ENCODE measurements at regions not wholly inside any gene's neighbourhood (a gene's known extent, or its start where the extent isn't known, plus 50 kb on each side); places are given as distances from the start of the nearest gene placed in this dataset.

DNA sequence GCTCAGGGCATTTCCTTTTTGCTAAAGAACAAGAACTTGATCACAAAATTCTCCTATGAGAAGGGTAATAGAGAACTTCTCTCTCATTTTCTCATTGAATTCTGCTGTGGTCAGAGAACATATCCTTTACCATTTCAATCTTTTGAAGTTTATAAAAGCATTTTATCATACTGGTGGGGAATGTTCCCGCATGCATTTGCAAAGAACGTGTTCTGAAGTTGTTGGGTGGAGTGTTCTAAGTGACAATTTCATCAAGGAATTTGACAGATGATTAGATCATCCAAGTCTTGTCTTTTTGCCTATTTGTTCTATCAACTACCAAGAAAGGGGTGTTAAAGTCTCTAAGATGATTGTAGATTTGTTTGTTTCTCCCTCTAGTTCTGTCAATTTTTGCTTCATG lies 163.4 kb upstream of the FREM1 start:
- Histone ChIP-seq H3K4me3 (no peak overlapping the region), H3K27me3 (no peaks in the 10 kb centered on the region), H3K27ac (no peak overlapping the region), H3K4me1 (no peaks in the 10 kb centered on the region), H3K9me3 (no peaks in the 10 kb centered on the region), H3K36me3 (ENCODE audit: low read depth, missing control alignments) (no peaks in the 10 kb centered on the region)
- intact Hi-C loops (cut with DNase I; ENCODE audit: low total_unique reads), result no loop called here
- 69 to 89% methylated on average over 2 of the region's 2 CpGs for WGBS, 2 donors
- TF ChIP-seq, protein P1, sequence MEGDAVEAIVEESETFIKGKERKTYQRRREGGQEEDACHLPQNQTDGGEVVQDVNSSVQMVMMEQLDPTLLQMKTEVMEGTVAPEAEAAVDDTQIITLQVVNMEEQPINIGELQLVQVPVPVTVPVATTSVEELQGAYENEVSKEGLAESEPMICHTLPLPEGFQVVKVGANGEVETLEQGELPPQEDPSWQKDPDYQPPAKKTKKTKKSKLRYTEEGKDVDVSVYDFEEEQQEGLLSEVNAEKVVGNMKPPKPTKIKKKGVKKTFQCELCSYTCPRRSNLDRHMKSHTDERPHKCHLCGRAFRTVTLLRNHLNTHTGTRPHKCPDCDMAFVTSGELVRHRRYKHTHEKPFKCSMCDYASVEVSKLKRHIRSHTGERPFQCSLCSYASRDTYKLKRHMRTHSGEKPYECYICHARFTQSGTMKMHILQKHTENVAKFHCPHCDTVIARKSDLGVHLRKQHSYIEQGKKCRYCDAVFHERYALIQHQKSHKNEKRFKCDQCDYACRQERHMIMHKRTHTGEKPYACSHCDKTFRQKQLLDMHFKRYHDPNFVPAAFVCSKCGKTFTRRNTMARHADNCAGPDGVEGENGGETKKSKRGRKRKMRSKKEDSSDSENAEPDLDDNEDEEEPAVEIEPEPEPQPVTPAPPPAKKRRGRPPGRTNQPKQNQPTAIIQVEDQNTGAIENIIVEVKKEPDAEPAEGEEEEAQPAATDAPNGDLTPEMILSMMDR (IDR thresholded peaks at IDR 0.05), result no peak
- no peak for TF ChIP-seq POLR2A (IDR thresholded peaks at IDR 0.05)
- DNase-seq, result no peak

DNA sequence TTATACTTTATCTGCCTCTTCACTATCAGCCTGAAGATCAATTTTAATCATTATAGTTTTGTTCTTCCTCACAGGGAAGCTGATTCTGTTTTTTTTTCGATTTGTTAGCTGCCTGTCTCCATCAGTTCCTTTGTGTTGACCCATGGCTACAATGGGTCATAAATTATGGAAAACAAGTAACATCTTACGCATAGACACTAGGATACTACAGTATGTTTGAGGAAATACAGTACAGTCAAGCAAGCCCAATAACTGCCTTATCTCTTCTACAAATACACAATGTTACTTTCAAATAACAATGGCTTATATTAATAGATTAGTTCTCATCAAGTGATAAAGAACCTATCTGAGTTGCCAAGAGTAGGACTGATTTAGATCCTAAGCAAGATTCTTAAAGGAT lies 160.5 kb upstream of the FREM1 start:
- Histone ChIP-seq H3K4me1 (no peaks in the 10 kb centered on the region), H3K27ac (no peak overlapping the region), H3K4me3 (no peak overlapping the region), H3K9me3 (no peaks in the 10 kb centered on the region), H3K36me3 (ENCODE audit: low read depth, missing control alignments) (no peaks in the 10 kb centered on the region), H3K27me3 (no peaks in the 10 kb centered on the region)
- TF ChIP-seq, protein P1 (IDR thresholded peaks at IDR 0.05), result no peak
- no peak for TF ChIP-seq POLR2A (IDR thresholded peaks at IDR 0.05)
- DNase-seq, result no peak
- intact Hi-C loops (cut with DNase I; ENCODE audit: low total_unique reads), result no loop called here
- 62 to 69% methylated on average over 2 of the region's 2 CpGs for WGBS, 2 donors

DNA sequence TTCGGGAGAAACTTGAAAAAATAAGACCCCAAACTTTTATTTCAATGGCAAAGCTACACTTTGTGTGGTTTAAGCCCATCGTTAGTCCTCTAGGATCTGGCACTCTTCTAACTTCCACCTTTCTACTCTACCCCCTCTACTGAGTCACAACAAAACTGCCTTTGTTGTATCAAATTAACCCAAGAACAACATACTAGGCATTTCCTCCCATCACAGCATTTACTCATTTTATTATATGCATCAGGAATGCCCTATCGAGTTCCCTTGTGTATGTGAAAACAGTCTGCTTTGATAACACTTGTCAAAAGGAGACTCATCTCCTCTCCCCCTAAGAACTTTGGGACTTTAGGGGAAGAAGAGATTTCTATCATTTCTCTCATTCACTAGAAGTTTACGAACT lies 158.9 kb upstream of the FREM1 start:
- H3K36me3 ChIP-seq (ENCODE audit: low read depth, missing control alignments), result no peaks in the 10 kb centered on the region
- DNase-seq, result no peak
- no peak overlapping the region for H3K4me3 ChIP-seq
- no peaks in the 10 kb centered on the region for H3K4me1 ChIP-seq
- no peaks in the 10 kb centered on the region for H3K9me3 ChIP-seq
- intact Hi-C loops (cut with DNase I; ENCODE audit: low total_unique reads), result no loop called here
- no peaks in the 10 kb centered on the region for H3K27me3 ChIP-seq
- no peak overlapping the region for H3K27ac ChIP-seq
- 62 to 74% methylated on average over 4 of the region's 4 CpGs for WGBS, 2 donors
- no peak for TF ChIP-seq POLR2A (IDR thresholded peaks at IDR 0.05)
- TF ChIP-seq, protein P1 (IDR thresholded peaks at IDR 0.05), result no peak

DNA sequence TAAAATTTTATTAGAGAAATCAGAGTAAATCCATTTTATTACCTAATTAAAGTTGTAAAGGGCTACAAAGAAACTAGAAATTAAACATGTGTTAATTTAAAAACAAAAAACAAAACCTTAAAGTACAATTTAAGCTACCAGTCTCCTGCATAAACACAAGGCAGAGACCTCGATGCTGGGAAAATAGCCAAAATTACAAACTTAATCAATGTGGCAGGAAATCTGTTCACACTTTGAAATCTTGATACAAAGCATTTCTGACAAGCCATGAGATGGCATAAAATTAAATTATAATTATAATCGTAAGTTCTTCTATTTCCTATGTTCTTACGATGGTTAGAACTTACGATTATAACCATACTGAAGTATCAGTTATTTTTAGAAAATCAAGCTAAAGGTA lies 158.0 kb upstream of the FREM1 start:
- Histone ChIP-seq H3K27me3 (no peaks in the 10 kb centered on the region), H3K27ac (no peak overlapping the region), H3K4me1 (no peaks in the 10 kb centered on the region), H3K4me3 (no peak overlapping the region), H3K36me3 (ENCODE audit: low read depth, missing control alignments) (no peaks in the 10 kb centered on the region), H3K9me3 (no peaks in the 10 kb centered on the region)
- WGBS, 2 donors, result 73 to 77% methylated on average over 4 of the region's 4 CpGs
- no peak for TF ChIP-seq POLR2A (IDR thresholded peaks at IDR 0.05)
- TF ChIP-seq, protein P1 (IDR thresholded peaks at IDR 0.05), result no peak
- intact Hi-C loops (cut with DNase I; ENCODE audit: low total_unique reads), result no loop called here
- DNase-seq, result no peak

DNA sequence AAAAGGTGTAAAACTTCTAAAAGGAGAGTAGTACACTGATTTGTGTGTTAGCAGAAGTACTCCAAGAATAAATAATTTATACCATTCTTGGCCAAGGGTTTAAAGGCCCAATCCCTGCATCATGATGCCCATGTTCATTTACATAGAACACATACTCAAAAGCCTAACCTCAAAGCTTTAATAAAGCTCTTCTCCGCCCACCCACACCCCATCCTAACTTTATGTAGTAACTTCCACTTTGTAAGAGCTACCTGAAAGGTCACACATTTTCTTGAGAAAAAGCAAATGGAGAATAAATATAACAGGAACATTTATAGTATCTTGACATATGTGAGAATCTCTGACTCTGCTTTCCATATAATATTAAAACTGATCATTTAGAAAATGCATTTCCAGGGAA lies 148.8 kb upstream of the FREM1 start:
- no peaks in the 10 kb centered on the region for H3K4me1 ChIP-seq
- TF ChIP-seq POLR2A (IDR thresholded peaks at IDR 0.05), result no peak
- TF ChIP-seq, protein P1 (IDR thresholded peaks at IDR 0.05), result no peak
- H3K27me3 ChIP-seq, result no peaks in the 10 kb centered on the region
- intact Hi-C loops (cut with DNase I; ENCODE audit: low total_unique reads), result no loop called here
- H3K27ac ChIP-seq, result no peak overlapping the region
- WGBS, 2 donors, result 91 to 100% methylated on average over 1 of the region's 1 CpG
- DNase-seq, result no peak
- H3K36me3 ChIP-seq (ENCODE audit: low read depth, missing control alignments), result no peaks in the 10 kb centered on the region
- no peaks in the 10 kb centered on the region for H3K9me3 ChIP-seq
- H3K4me3 ChIP-seq, result no peak overlapping the region

Measured in testis (tissue), 2 donors.